ENCODE measurements at regions not wholly inside any gene's neighbourhood (a gene's known extent, or its start where the extent isn't known, plus 50 kb on each side); places are given as distances from the start of the nearest gene placed in this dataset.

- DNase-seq (ENCODE audit: low read depth), result no peak
- no peak overlapping the region for H3K4me3 ChIP-seq (ENCODE audit: low read depth, low read length)
- TF ChIP-seq, protein P1, sequence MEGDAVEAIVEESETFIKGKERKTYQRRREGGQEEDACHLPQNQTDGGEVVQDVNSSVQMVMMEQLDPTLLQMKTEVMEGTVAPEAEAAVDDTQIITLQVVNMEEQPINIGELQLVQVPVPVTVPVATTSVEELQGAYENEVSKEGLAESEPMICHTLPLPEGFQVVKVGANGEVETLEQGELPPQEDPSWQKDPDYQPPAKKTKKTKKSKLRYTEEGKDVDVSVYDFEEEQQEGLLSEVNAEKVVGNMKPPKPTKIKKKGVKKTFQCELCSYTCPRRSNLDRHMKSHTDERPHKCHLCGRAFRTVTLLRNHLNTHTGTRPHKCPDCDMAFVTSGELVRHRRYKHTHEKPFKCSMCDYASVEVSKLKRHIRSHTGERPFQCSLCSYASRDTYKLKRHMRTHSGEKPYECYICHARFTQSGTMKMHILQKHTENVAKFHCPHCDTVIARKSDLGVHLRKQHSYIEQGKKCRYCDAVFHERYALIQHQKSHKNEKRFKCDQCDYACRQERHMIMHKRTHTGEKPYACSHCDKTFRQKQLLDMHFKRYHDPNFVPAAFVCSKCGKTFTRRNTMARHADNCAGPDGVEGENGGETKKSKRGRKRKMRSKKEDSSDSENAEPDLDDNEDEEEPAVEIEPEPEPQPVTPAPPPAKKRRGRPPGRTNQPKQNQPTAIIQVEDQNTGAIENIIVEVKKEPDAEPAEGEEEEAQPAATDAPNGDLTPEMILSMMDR (conservative IDR thresholded peaks at IDR 0.05; ENCODE audit: low read depth, low read length), result no peak
These were observed 135.7 kb upstream of the ZNF648 start for GRCh38 chr1:182196897-182197870.

GRCh38 chr1:182195733-182196132, 134.2 kb upstream of the ZNF648 start:
- TF ChIP-seq, protein P1 (conservative IDR thresholded peaks at IDR 0.05; ENCODE audit: low read depth, low read length), result no peak
- H3K4me3 ChIP-seq (ENCODE audit: low read depth, low read length), result no peak overlapping the region
- DNase-seq (ENCODE audit: low read depth), result no peak

DNA sequence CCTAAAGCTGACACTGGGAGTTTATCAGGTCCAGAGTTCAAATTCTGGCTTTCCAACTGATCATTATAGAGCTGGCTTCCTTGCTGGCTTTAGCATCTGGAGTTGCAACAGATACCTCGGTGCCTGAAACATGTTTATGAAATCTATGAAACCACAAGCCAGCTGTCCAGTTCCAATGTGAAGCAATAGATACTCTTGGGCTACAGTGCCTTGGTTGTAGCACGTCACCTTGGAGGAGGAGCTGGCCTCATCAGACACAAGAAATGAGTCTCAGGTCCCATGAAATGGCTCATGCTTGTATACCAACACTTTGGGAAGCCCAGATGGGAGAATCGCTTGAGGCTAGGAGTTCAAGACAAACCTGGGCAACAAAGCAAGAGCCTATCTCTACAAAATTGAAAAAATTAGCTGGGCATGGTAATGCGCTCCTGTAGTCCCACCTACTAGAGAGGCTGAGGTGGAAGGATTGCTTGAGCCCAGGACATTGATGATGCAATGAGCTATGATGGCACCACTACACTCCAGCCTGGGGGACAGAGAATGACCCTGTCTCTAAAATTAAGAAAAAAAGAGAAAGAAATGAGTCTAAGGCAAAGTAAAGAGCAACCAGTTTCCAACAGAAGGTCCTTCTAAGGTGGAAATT, 132.5 kb upstream of the ZNF648 start:
- TF ChIP-seq, protein P1 (conservative IDR thresholded peaks at IDR 0.05; ENCODE audit: low read depth, low read length), result no peak
- no peak overlapping the region for H3K4me3 ChIP-seq (ENCODE audit: low read depth, low read length)
- no peak for DNase-seq (ENCODE audit: low read depth)

GRCh38 chr1:182192966-182193365, 131.5 kb upstream of the ZNF648 start:
- TF ChIP-seq, protein P1 (conservative IDR thresholded peaks at IDR 0.05; ENCODE audit: low read depth, low read length), result no peak
- no peak for DNase-seq (ENCODE audit: low read depth)
- no peak overlapping the region for H3K4me3 ChIP-seq (ENCODE audit: low read depth, low read length)

GRCh38 chr1:182192215-182192614, 130.7 kb upstream of the ZNF648 start:
- TF ChIP-seq, protein P1 (conservative IDR thresholded peaks at IDR 0.05; ENCODE audit: low read depth, low read length), result no peak
- no peak for DNase-seq (ENCODE audit: low read depth)
- H3K4me3 ChIP-seq (ENCODE audit: low read depth, low read length), result no peak overlapping the region

DNA sequence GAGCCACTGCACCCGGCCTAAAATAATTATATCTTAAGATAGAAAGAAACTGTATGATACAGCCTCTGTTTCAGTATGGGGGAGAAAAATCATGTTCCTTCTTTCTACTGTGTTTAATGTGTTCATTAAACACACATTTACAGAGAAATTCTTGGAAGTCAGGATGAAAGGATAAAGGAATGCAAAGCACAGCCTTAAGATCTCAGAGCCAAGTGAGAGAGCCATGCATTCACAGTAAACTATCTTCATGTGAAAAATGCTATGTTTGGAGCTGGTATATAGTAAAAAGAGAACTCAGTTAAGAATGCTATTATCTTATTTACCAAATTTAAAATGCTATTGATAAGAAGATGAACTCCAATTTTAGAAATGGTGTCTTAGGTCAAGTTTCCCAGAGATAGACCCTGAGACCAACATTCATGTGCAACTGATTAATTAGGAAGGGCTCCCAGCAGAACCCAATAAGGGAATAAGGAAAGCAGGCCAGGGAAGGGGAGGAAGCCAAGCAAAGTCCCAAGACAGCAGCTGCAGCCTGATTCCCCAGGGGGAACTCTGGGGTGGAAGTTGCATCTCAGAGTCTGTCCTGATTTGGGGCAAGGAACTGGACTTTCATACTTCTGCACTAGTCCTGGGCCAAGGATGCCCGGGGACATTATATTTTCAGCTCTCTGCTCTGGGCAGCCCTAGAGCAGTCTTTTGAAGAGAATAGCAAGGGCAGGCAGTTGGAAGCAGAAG, 130.0 kb upstream of the ZNF648 start:
- no peak overlapping the region for H3K4me3 ChIP-seq (ENCODE audit: low read depth, low read length)
- DNase-seq (ENCODE audit: low read depth), result no peak
- TF ChIP-seq, protein P1 (conservative IDR thresholded peaks at IDR 0.05; ENCODE audit: low read depth, low read length), result no peak
